GM21360 (cell line): ENCODE measurements at regions not wholly inside any gene's neighbourhood (a gene's known extent, or its start where the extent isn't known, plus 50 kb on each side); places are given as distances from the start of the nearest gene placed in this dataset.

Experiments
- ATAC-seq: cut with Tn5 transposase; IDR thresholded peaks from one replicate; pipeline ENCODE4 v1.9.1; 2021; ENCODE audit warnings: mild to moderate bottlenecking, moderate library complexity; ENCODE audit not compliant: unreplicated experiment

DNA sequence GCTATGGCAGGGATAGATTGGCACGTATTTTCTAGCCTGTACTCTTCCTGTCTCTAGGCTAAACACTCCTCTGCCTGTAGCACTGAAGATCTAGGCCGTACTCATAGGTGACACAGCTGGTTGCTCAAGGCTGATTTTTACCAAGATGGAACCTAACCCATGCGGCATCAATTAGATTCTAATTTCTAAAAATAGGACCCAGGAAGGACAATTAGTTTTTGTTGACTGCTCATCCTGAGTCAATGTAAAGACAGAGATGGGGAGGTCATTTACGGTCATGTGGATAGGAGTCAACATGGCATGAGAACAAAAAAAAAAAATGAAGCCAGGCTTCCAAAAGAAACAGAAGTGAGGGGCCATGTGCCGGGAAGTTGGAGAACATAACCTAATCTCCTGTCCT, 360.7 kb upstream of the ETAA1 start:
- ATAC-seq = no peak

DNA sequence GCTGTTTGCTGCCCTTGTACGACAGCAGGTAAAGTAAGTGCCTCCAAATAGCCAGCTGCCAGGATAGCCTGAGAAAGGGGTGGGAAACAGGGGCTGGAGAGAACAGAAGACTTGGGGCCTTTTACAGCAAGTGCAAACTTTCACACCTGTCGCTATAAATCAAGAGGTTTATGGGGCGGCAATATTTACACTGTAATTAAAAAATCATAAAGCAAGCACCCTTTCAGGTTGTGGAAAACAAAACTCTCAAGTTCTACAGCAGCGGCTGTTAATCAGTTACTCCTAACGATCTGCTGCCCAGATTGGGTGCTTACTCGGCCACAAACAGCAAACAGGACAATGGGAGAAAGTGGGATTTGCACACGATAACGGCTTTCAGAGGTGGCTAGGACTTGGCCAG, 359.5 kb upstream of the ETAA1 start:
- no peak for ATAC-seq

DNA sequence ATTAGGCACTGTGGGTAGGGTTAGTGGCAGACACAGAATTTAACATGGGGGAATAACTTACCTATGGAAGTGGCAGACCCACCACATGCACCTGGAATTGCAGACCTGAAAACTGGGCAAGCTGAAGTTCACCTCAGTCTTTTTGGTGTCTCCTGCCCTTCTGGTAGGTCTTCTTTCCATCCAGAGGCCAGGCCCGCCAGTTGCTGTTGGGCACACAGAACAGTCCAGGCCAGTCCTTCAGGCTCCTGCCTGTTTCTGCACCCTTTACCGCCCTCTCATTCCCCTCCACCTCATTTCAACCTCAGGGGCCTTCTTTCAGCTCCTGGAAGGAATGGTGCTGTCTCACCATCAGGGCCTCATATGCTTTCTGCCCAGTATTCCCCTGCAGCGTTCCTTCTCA, 358.9 kb upstream of the ETAA1 start:
- no peak for ATAC-seq

GRCh38 chr2:67039058-67039457, 358.1 kb upstream of the ETAA1 start:
- ATAC-seq = no peak

DNA sequence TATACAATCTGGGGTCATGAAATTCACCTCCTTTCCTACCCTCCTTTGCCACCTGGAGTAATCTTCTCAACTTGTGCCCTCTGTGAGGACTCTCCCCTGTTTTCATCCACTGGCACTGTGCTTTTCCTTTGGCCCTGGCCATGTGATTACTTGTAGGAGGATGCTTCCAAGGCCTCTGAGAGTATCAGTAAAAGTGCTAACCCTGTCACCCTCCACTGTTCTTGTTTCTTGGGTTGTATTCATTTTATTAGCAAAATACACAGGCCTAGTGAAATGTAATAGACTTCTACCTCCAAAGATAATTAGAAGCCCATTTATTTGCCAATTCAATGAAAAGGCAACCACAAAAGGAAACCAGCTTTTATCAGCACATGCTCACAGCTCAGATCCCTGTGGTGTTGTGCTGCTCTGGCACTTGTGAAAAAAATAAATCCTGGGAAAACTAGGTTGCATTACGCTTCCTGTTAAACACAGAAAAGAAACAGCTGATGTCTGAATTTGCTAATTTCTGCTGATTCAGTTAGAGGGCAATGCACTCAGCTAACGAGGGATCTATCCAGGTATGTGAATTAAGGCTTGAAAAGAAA, 357.5 kb upstream of the ETAA1 start:
- no peak for ATAC-seq

DNA sequence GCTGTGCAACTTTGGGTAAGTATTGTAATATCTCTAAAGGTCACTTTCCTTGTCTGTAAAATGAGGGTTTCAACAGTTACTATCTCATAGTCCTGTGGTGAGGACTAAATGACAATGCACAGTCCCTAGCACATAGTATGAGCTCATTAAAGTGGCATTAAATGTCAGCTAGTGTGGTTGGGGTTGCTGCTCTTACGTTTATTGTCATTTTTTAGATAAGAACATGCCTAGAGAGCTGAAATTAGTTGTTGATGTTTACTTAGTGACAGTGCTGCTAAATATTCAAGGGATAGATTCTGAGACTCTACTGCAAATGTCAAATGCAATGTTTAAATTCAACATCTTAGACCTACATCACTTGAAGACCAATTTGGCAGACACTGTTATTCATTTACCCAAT, 356.1 kb upstream of the ETAA1 start:
- ATAC-seq = no peak

DNA sequence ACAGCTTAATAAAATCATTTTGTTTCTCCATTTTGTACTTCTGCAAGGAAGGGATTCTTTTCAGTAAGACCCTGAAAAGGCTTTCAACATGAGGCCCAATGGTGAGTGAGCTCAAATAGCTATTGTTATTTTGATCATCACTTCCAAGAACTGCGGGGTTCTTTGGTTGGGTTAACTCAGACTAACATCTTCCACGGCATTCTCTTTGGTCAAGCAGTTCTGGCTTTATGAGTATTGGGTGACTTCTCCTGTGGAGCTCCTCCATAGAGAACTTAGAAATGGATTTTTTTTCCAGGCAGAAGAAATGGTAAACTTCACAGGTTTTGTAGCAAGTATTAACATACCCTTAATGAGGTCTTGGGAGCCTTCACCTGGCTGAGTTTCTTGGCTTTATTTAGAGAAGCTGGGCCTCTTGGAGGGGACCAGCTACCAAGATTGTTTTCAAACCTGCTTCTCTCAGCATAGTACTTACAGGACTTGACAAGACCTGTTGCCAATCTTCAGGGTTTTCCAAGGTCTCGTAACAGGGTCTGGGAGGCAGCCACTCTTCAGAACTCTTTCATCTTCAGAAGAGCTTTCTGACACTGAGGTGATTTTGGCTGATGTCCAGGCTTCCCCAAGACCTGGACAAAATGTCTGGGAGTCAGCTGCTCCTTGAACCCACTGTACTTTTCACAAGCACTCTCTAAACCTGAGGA, 353.2 kb upstream of the ETAA1 start:
- no peak for ATAC-seq

DNA sequence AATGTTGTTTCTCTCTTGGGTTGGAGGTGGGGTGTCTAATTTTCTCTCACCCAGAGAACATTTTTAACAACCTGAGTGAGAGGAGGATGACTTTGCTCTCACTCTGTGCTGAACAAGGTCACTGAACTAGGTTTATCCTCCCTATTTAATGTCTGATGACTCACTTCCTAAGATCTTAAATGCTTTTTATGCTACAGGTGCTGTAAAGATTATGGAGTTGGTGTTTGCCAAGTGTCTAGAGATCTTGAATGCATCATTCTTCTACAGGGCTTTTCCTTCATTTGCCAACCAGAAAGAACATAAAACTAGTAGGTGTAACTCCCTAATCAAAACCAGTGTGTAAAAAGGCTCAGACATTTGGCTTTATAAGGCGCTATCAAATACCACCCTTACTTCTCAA, 350.5 kb upstream of the ETAA1 start:
- no peak for ATAC-seq

DNA sequence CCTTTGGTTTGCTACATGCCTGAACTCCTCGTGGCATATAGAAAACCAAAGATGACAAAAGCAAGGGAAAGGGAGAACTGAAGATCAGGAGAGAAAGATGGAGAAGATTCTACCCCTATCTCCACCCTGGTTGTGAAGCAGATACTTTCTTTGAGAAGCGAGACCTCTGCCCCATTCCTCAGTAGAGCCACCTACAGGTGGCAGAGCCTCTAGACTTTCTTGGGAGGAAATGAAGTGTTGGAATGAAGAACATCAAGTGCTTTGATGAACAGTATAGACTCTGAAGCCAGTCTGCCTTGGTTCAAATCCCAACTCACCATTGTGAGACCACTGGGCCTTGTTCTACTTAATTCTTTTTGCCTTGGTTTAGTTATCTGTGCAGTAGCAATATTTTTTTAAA, 348.8 kb upstream of the ETAA1 start:
- ATAC-seq = no peak

DNA sequence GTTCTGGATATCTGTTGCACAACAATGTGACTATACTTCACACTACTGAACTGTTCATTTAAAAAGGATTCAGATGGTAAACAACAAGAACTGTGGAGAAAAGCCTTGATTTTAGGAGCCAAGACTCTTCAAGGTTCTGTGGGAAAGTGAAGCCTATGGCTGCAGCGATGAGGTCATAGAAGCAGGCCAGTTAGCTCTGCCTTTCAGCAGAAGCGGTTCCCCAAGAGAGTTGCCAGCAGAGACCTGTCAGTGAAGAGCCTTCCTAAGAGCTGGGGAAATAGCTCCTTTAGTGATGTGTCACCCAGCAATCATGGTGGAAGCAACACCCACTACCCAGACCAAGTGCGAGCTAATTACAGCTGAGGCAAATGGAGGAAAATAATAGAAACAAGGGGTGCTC, 346.5 kb upstream of the ETAA1 start:
- ATAC-seq = no peak

DNA sequence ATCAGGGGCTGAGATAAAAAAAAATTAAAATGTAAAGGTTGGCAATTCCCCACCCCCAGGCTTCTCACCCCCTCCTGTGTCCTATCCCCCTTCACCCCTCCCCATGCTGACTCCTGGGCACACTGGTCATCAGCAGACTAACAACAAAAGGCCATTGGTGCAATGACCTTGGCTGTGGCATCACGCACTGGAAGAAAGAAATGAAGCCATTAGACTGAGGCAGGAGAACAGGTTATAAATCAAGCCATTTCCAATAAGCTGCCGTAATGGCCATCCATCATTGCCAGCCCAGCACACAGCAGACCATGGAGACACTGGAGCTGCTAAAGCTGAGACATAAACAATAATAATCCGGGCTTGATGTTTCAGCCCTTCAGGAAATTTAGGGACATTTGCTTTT, 342.4 kb upstream of the ETAA1 start:
- ATAC-seq = no peak

DNA sequence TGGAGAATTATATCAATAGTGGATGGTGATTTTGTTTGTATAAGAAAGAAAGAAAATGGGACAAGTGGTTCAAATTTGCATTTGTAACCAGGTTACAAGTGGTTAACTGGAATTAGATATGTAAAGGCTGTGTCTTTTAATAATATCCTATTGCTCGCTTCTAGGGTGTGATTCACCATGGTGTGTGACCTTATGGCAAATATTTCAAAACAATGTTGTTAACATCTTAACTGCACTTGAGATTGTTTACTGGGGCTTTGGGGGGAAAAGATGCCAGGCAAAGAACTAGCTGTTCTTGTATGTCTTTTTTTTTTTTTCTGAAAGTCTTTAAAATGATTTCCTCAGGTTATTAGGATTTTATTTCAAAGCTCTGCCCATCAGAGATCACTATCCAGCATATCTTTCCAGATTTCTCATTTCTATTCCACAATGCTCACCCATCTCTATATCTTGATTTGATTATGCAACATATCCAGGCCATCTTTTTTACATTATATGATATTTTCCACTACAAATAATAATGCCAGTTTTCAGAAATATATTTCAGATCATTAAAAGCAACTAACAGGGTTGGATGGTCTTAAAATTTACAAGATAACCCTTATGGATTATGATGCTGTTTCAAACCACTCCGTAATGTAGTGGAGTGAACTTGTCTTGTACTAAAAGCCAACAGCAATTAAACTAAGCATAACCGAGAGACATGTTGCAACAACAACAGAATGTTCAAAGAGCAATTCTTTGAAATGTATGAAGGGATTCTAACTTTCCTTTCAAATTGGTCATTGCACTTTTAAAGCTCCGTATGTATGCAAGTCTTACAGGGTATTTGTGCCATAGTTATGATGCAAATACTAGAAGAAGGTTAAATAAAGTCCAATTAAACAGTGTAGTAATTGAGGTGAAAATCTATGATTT, 341.5 kb upstream of the ETAA1 start:
- no peak for ATAC-seq

DNA sequence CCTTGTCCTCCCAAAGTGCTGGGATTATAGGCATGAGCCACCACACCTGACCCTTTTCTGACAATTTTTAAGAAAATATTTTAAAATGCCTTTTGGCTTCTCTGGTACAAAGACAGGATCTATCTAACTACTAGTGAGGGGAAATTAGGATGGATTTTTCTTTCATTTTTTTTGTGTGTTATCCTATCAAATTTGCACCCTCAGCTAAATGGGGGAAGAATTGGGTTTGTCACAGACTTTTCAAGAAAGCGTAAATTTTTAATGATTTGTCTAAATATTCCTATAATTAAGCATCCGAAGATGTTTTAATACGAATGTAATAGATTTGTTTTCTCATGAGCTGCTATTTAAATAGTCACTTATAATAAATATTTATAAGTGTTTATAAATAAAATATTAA, 340.0 kb upstream of the ETAA1 start:
- ATAC-seq = no peak

GRCh38 chr2:67057901-67058703, 339.0 kb upstream of the ETAA1 start:
- no peak for ATAC-seq

GRCh38 chr2:67065046-67065445, 332.1 kb upstream of the ETAA1 start:
- no peak for ATAC-seq

DNA sequence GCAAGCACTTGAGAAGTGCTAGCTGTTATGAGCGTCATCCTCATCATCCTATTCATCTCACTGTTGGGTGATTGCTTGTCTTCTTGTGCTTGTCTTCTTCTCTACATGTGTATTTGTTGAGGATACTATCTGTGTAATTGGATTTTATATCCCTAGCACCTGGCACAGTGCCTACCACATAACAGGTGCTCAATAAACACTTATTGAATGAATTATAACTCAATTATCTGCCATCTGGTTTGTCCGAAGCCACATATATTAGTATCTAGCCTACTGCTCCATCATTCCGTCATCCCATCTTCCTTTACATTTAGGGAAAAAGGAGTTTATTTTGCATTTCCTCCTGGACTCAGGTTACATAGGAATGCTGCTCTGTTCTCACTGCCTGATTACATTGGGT, 330.4 kb upstream of the ETAA1 start:
- no peak for ATAC-seq

DNA sequence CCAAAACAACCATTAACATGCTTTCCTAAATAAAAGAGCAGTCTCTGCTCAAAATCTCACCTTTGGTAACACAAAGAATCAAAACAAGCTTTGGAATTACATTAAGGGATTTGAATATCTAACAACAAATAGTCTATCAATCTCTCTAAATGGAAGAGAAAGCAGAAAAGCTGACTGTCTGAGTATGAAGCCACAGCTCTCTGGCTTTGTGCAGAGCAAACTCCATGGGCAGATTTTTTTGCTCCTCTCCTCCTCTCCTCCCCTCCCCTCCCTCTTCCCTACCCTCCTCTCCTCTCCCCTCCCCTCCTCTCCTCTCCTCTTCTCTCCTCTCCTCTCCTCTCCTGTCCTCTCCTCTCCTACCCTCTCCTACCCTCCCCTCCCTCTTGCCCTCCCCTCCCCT, 329.5 kb upstream of the ETAA1 start:
- no peak for ATAC-seq

GRCh38 chr2:67070826-67071225, 326.3 kb upstream of the ETAA1 start:
- ATAC-seq = no peak

- no peak for ATAC-seq
Observed at GRCh38 chr2:67075056-67075455, 322.1 kb upstream of the ETAA1 start.

- no peak for ATAC-seq
Observed at GRCh38 chr2:67075530-67076238, 321.4 kb upstream of the ETAA1 start.

DNA sequence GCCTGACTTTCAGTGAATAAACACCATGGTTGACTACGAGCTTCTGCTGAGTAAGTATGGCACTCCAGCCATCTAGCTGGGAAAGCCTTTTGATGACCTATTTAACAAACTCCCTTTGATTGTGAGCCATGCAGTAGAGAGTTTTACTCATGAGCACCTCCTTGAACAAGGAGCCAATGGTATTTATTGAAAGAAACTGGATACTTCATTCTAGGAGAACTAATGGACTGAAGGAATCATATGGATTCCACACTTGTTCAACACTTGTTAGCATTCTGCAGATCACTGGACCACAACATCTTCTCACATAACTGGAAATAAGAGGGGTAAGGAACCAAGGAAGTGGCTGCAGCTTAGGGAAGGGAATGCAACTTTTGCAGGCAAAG, 320.9 kb upstream of the ETAA1 start:
- no peak for ATAC-seq
